ENCODE measurements at regions not wholly inside any gene's neighbourhood (a gene's known extent, or its start where the extent isn't known, plus 50 kb on each side); places are given as distances from the start of the nearest gene placed in this dataset.
"Not testable (repeated sequence)": the region's sequence is repeated elsewhere in the genome, so short reads cannot be mapped to it uniquely, and the experiment has no call there.

- no peak for DNase-seq (ENCODE audit: low read depth)
Measured at GRCh38 chr12:18008642-18009041, 81.4 kb downstream of the RERGL start.

GRCh38 chr12:17999174-17999801, 90.7 kb downstream of the RERGL start:
- DNase-seq (ENCODE audit: low read depth): no peak

- DNase-seq (ENCODE audit: low read depth): peak; percentile 25
Measured at GRCh38 chr12:17992002-17992656, 97.9 kb downstream of the RERGL start.

GRCh38 chr12:17982556-17982955, 107.4 kb downstream of the RERGL start:
- no peak for DNase-seq (ENCODE audit: low read depth)

- peak; percentile 1 for DNase-seq (ENCODE audit: low read depth)
Measured at GRCh38 chr12:17976202-17976601, 113.8 kb downstream of the RERGL start.

- no peak for DNase-seq (ENCODE audit: low read depth)
Measured at GRCh38 chr12:17975763-17976162, 114.2 kb downstream of the RERGL start.

- no peak for DNase-seq (ENCODE audit: low read depth)
Measured at GRCh38 chr12:17975239-17975638, 114.8 kb downstream of the RERGL start.

- DNase-seq (ENCODE audit: low read depth): peak; percentile 3
Measured at GRCh38 chr12:17971850-17972249, 118.1 kb downstream of the RERGL start.

GRCh38 chr12:17954788-17955187, 135.2 kb downstream of the RERGL start:
- peak; percentile 1 for DNase-seq (ENCODE audit: low read depth)

GRCh38 chr12:17950898-17951297, 139.1 kb downstream of the RERGL start:
- DNase-seq (ENCODE audit: low read depth): no peak

- DNase-seq (ENCODE audit: low read depth): no peak
Measured at GRCh38 chr12:17949558-17950141, 140.3 kb downstream of the RERGL start.

GRCh38 chr12:17928708-17929366, 161.2 kb downstream of the RERGL start:
- DNase-seq (ENCODE audit: low read depth): peak; percentile 65

GRCh38 chr12:17918013-17918412, 172.0 kb downstream of the RERGL start:
- no peak for DNase-seq (ENCODE audit: low read depth)

GRCh38 chr12:17884581-17884980, 205.4 kb downstream of the RERGL start:
- DNase-seq (ENCODE audit: low read depth): no peak

GRCh38 chr12:17878714-17879113, 211.3 kb downstream of the RERGL start:
- DNase-seq (ENCODE audit: low read depth): no peak

GRCh38 chr12:17875230-17875629, 214.8 kb downstream of the RERGL start:
- no peak for DNase-seq (ENCODE audit: low read depth)

- no peak for DNase-seq (ENCODE audit: low read depth)
Measured at GRCh38 chr12:17866802-17867201, 223.2 kb downstream of the RERGL start.

GRCh38 chr12:17855548-17855947, 234.4 kb downstream of the RERGL start:
- DNase-seq (ENCODE audit: low read depth): not testable (repeated sequence)

- no peak for DNase-seq (ENCODE audit: low read depth)
Measured at GRCh38 chr12:17853054-17853453, 236.9 kb downstream of the RERGL start.

- no peak for DNase-seq (ENCODE audit: low read depth)
Measured at GRCh38 chr12:17841496-17841895, 248.5 kb downstream of the RERGL start.

GRCh38 chr12:17829813-17830212, 260.2 kb downstream of the RERGL start:
- no peak for DNase-seq (ENCODE audit: low read depth)

- DNase-seq (ENCODE audit: low read depth): no peak
Measured at GRCh38 chr12:17818931-17819330, 271.1 kb downstream of the RERGL start.

GRCh38 chr12:17810399-17810798, 279.6 kb downstream of the RERGL start:
- DNase-seq (ENCODE audit: low read depth): no peak

Data from M059J (cell line).